Smooth muscle cell (in vitro differentiated cells): ENCODE measurements at regions not wholly inside any gene's neighbourhood (a gene's known extent, or its start where the extent isn't known, plus 50 kb on each side); places are given as distances from the start of the nearest gene placed in this dataset.

Source experiments
- DNase-seq: peaks from one replicate; lab custom pipeline; 2025; ENCODE audit not compliant: unreplicated experiment; lab: John Stamatoyannopoulos, UW
- H2AFZ ChIP-seq: fragments of 200-600 bp; sonication (generic); 2 replicates; pipeline ENCODE4 v1.6.0; 2016; ENCODE audit warnings: antibody characterized with exemption, low read depth, mild to moderate bottlenecking
- H3F3A ChIP-seq: fragments of 200-600 bp; sonication (generic); 2 replicates; pipeline ENCODE4 v1.6.0; 2017; ENCODE audit warnings: antibody characterized with exemption, low read depth
- H3K27ac ChIP-seq: fragments of 200-600 bp; sonication (generic); 2 replicates; pipeline ENCODE4 v1.5.1; 2016; ENCODE audit warnings: low read depth, mild to moderate bottlenecking
- H3K27me3 ChIP-seq: fragments of 200-600 bp; sonication (generic); 2 replicates; pipeline ENCODE4 v1.6.1; 2016; ENCODE audit warnings: low read depth, mild to moderate bottlenecking
- H3K36me3 ChIP-seq: fragments of 200-600 bp; sonication (generic); 2 replicates; pipeline ENCODE4 v1.5.1; 2016; ENCODE audit warnings: low read depth
- H3K4me1 ChIP-seq: fragments of 200-600 bp; sonication (generic); 2 replicates; pipeline ENCODE4 v1.5.1; 2016; ENCODE audit warnings: low read depth
- H3K4me2 ChIP-seq: fragments of 200-600 bp; sonication (generic); 2 replicates; pipeline ENCODE4 v1.6.0; 2016; ENCODE audit warnings: mild to moderate bottlenecking
- H3K4me3 ChIP-seq: fragments of 200-600 bp; sonication (generic); 2 replicates; pipeline ENCODE4 v1.5.1; 2016; ENCODE audit warnings: mild to moderate bottlenecking
- H3K79me2 ChIP-seq: fragments of 200-600 bp; sonication (generic); 2 replicates; pipeline ENCODE4 v1.6.0; 2016; ENCODE audit warnings: low read depth, mild to moderate bottlenecking
- H3K9ac ChIP-seq: fragments of 200-600 bp; sonication (generic); 2 replicates; pipeline ENCODE4 v1.6.0; 2016; ENCODE audit warnings: low read depth
- H3K9me3 ChIP-seq: fragments of 200-600 bp; sonication (generic); replicated peaks from 2 replicates; pipeline ENCODE4 v1.5.1; 2016; ENCODE audit warnings: low read depth
- H4K20me1 ChIP-seq: fragments of 200-600 bp; sonication (generic); 2 replicates; pipeline ENCODE4 v1.6.0; 2016; ENCODE audit warnings: low read depth
- WGBS: methylation state at CpG from one replicate; pipeline ENCODE4 v1.1.7; 2016; ENCODE audit warnings: low lambda C conversion rate; 5-methylcytosine and 5-hydroxymethylcytosine counted together
- TF ChIP-seq, protein P1 (sequence below): fragments of 200-600 bp; sonication (generic); IDR thresholded peaks from 2 replicates; pipeline ENCODE4 v1.5.1; 2017; ENCODE audit warnings: borderline replicate concordance, mild to moderate bottlenecking, antibody characterized with exemption; ENCODE audit not compliant: insufficient read depth, poor library complexity, severe bottlenecking

DNA sequence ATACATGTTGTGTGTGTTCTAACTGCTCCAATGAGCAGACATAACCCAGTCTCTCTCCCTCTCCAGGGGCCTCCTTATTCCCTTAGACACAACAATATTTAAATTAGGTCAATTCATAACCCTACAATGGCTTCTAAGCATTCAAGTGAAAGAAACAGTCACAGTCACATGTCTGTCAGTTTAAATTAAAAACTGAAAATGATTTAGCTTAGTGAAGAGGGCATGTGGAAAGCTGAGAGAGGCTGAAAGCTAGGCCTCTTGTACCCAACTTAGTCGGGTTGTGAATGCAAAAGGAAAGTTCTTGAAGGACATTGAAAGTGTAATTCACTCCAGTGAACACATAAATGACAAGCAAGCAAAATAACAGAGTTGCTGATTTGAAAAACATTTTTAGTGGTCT, 1519.6 kb downstream of the OTOL1 start:
- Histone ChIP-seq H3K4me2 (no peak overlapping the region), H3K36me3 (no peaks in the 10 kb centered on the region), H3K79me2 (no peaks in the 10 kb centered on the region), H3F3A (no peaks in the 10 kb centered on the region), H3K9ac (no peak overlapping the region), H2AFZ (no peak overlapping the region), H3K27ac (no peak overlapping the region), H3K27me3 (no peaks in the 10 kb centered on the region), H4K20me1 (no peaks in the 10 kb centered on the region), H3K4me3 (no peak overlapping the region), H3K9me3 (no peaks in the 10 kb centered on the region), H3K4me1 (no peaks in the 10 kb centered on the region)
- DNase-seq: no peak
- WGBS: 77% methylated on average over 1 of the region's 1 CpG
- TF ChIP-seq, protein P1, sequence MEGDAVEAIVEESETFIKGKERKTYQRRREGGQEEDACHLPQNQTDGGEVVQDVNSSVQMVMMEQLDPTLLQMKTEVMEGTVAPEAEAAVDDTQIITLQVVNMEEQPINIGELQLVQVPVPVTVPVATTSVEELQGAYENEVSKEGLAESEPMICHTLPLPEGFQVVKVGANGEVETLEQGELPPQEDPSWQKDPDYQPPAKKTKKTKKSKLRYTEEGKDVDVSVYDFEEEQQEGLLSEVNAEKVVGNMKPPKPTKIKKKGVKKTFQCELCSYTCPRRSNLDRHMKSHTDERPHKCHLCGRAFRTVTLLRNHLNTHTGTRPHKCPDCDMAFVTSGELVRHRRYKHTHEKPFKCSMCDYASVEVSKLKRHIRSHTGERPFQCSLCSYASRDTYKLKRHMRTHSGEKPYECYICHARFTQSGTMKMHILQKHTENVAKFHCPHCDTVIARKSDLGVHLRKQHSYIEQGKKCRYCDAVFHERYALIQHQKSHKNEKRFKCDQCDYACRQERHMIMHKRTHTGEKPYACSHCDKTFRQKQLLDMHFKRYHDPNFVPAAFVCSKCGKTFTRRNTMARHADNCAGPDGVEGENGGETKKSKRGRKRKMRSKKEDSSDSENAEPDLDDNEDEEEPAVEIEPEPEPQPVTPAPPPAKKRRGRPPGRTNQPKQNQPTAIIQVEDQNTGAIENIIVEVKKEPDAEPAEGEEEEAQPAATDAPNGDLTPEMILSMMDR: no peak

DNA sequence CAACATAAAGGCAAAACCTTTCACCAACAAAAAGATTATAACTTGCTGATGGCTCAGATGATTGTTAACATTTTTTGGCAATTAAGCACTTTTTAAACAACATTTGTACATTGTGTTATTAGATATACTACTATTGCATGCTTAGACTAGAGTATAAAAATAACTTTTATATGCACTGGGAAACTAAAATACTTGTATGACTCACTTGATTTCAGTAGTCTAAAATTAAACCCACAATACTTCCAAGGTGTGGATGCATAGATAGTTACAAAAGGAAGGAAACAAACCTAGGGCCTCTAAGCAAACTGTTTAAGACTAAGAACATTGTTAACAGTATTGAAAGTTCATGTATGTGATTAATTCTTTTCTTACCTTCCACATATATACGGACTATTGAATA, 1521.5 kb downstream of the OTOL1 start:
- H4K20me1 ChIP-seq: no peaks in the 10 kb centered on the region
- no peaks in the 10 kb centered on the region for H3F3A ChIP-seq
- H3K79me2 ChIP-seq: no peaks in the 10 kb centered on the region
- H3K4me3 ChIP-seq: no peak overlapping the region
- H3K36me3 ChIP-seq: no peaks in the 10 kb centered on the region
- no peak overlapping the region for H3K4me2 ChIP-seq
- 92% methylated on average over 1 of the region's 1 CpG for WGBS
- no peaks in the 10 kb centered on the region for H3K9me3 ChIP-seq
- no peak overlapping the region for H3K9ac ChIP-seq
- no peaks in the 10 kb centered on the region for H3K4me1 ChIP-seq
- H2AFZ ChIP-seq: no peak overlapping the region
- no peak for DNase-seq
- TF ChIP-seq, protein P1: no peak
- no peak overlapping the region for H3K27ac ChIP-seq
- no peaks in the 10 kb centered on the region for H3K27me3 ChIP-seq

DNA sequence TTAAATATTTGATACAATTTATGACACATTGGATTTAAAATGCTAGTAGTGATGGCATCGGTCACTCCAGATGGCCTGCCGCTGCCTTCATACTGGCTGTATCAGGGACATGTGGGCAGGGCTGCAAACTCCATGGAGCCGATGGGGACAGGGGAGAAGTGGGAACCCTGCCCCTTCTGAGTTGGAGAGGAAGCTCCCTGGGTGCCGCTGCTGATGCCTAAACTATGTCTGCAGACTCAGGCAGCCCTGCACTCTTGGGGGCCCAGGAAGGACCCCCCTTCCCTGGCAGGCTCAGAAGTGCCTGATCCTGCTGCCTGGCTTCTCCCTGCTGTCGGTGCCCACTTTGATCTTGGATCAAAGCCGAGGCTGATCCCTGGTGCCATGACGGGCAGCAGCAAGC, 1522.1 kb downstream of the OTOL1 start:
- H3K4me1 ChIP-seq: no peaks in the 10 kb centered on the region
- no peak overlapping the region for H2AFZ ChIP-seq
- H3K9ac ChIP-seq: no peak overlapping the region
- H3K27me3 ChIP-seq: no peaks in the 10 kb centered on the region
- H3K4me3 ChIP-seq: no peak overlapping the region
- TF ChIP-seq, protein P1: no peak
- no peaks in the 10 kb centered on the region for H3K79me2 ChIP-seq
- no peak overlapping the region for H3K27ac ChIP-seq
- DNase-seq: no peak
- WGBS: 95% methylated on average over 7 of the region's 7 CpGs
- no peak overlapping the region for H3K4me2 ChIP-seq
- no peaks in the 10 kb centered on the region for H3F3A ChIP-seq
- H3K36me3 ChIP-seq: no peaks in the 10 kb centered on the region
- no peaks in the 10 kb centered on the region for H3K9me3 ChIP-seq
- H4K20me1 ChIP-seq: no peaks in the 10 kb centered on the region

DNA sequence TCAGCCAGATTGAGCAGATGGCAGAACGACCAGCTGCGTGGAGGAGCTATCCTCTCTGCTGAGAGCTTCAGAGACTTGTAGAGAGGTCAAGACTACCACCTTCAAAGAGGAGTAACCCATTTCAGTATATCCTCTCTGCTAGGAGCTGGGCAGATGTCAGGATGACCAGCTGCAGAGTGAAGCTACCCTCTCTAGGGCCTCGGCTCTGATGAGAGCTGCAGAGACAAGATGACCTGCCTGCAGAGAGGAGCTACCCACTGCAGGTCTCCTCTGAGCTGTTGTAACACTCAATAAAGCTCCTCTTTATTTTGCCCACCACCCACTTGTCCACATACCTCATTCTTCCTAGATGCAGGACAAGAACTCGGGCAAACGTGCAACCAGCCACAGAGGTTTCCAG, 1522.7 kb downstream of the OTOL1 start:
- Histone ChIP-seq H3K4me3 (no peak overlapping the region), H3K36me3 (no peaks in the 10 kb centered on the region), H3K9ac (no peak overlapping the region), H3K9me3 (no peaks in the 10 kb centered on the region), H3K4me1 (no peaks in the 10 kb centered on the region), H3K27me3 (no peaks in the 10 kb centered on the region), H2AFZ (no peak overlapping the region), H3F3A (no peaks in the 10 kb centered on the region), H4K20me1 (no peaks in the 10 kb centered on the region), H3K27ac (no peak overlapping the region), H3K4me2 (no peak overlapping the region), H3K79me2 (no peaks in the 10 kb centered on the region)
- 73% methylated on average over 5 of the region's 5 CpGs for WGBS
- DNase-seq: no peak
- TF ChIP-seq, protein P1: no peak
